MM.1S (cell line): ENCODE measurements at regions not wholly inside any gene's neighbourhood (a gene's known extent, or its start where the extent isn't known, plus 50 kb on each side); places are given as distances from the start of the nearest gene placed in this dataset.

ENCODE experiments used
- DNase-seq: peaks from one replicate; pipeline ENCODE4 v3.0.0-alpha.2; 2015
- H2AFZ ChIP-seq: fragments of 300-600 bp; sonication (generic); 2 replicates; pipeline ENCODE4 v1.6.0; 2016; ENCODE audit warnings: antibody characterized with exemption, low read length
- H3F3A ChIP-seq: fragments of 300-600 bp; sonication (generic); 2 replicates; pipeline ENCODE4 v1.6.1; 2016; ENCODE audit warnings: mild to moderate bottlenecking, antibody characterized with exemption, low read length, moderate library complexity, mixed read lengths; ENCODE audit not compliant: insufficient read depth
- H3K27ac ChIP-seq: fragments of 300-600 bp; sonication (generic); 2 replicates; pipeline ENCODE4 v1.5.1; 2016; ENCODE audit warnings: mild to moderate bottlenecking, low read length
- H3K27me3 ChIP-seq: fragments of 300-600 bp; sonication (generic); replicated peaks from 2 replicates; pipeline ENCODE4 v1.6.0; 2016; ENCODE audit warnings: low read length; ENCODE audit not compliant: insufficient read depth
- H3K36me3 ChIP-seq: fragments of 300-600 bp; sonication (generic); replicated peaks from 2 replicates; pipeline ENCODE4 v1.6.1; 2016; ENCODE audit warnings: mild to moderate bottlenecking, low read length, mixed read lengths; ENCODE audit not compliant: insufficient read depth
- H3K4me1 ChIP-seq: fragments of 300-600 bp; sonication (generic); 2 replicates; pipeline ENCODE4 v1.6.1; 2016; ENCODE audit warnings: low read length, mixed read lengths
- H3K4me2 ChIP-seq: fragments of 300-600 bp; sonication (generic); 2 replicates; pipeline ENCODE4 v1.6.0; 2016; ENCODE audit warnings: low read depth, low read length
- H3K4me3 ChIP-seq: fragments of 300-600 bp; sonication (generic); 2 replicates; pipeline ENCODE4 v1.5.1; 2016; ENCODE audit warnings: low read length, mixed read lengths
- H3K79me2 ChIP-seq: fragments of 300-600 bp; sonication (generic); 2 replicates; pipeline ENCODE4 v1.6.1; 2016; ENCODE audit warnings: mixed run types, low read length, mixed read lengths
- H3K9ac ChIP-seq: fragments of 300-600 bp; sonication (generic); 2 replicates; pipeline ENCODE4 v1.6.1; 2016; ENCODE audit warnings: low read length, mixed read lengths
- H3K9me2 ChIP-seq: fragments of 300-600 bp; sonication (generic); replicated peaks from 2 replicates; pipeline ENCODE4 v1.6.1; 2016; ENCODE audit warnings: mild to moderate bottlenecking, low read length, mixed read lengths; ENCODE audit not compliant: insufficient read depth
- H3K9me3 ChIP-seq: fragments of 300-600 bp; sonication (generic); replicated peaks from 2 replicates; pipeline ENCODE4 v1.6.1; 2016; ENCODE audit warnings: mild to moderate bottlenecking, low read length, mixed read lengths; ENCODE audit not compliant: insufficient read depth
- H4K20me1 ChIP-seq: fragments of 300-600 bp; sonication (generic); 2 replicates; pipeline ENCODE4 v1.6.1; 2016; ENCODE audit warnings: mild to moderate bottlenecking, low read length, moderate library complexity, mixed read lengths; ENCODE audit not compliant: insufficient read depth
- EZH2 ChIP-seq: fragments of 300-600 bp; sonication (generic); optimal IDR thresholded peaks from 2 replicates; pipeline ENCODE3; 2017; ENCODE audit warnings: low read depth, mild to moderate bottlenecking, antibody characterized with exemption, low read length, mixed read lengths
- EZH2phosphoT487 ChIP-seq: fragments of 300-600 bp; sonication (generic); IDR thresholded peaks from 2 replicates; pipeline ENCODE4 v1.6.1; 2018; ENCODE audit warnings: antibody characterized with exemption, low read length
- TF ChIP-seq, protein P1 (sequence below): fragments of 300-600 bp; sonication (generic); IDR thresholded peaks from 2 replicates; pipeline ENCODE4 v1.5.1; 2016; ENCODE audit warnings: antibody characterized with exemption, low read length, mixed read lengths

DNA sequence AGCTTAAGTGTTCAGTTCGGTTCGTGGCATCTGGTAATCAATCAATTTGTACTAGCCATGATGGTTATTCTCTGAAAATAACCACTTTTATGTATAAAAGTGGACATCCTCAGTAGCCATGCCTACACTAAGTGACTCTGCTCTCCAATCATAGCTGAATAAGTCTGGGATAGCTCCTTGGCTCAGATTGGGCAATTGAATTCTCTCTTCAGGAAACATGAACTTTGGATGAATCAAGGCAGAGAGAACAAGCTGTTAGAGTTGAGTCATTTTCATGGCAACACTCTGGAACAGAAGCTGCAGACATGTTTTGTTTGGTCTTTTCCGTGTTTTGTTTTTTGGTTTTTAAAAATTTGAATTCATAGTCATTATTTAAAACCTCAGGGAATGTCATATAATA, 66.8 kb upstream of the TMEM164 start:
- Histone ChIP-seq H3K79me2 (no peaks in the 10 kb centered on the region), H3K27ac (no peak overlapping the region), H3K4me2 (no peak overlapping the region), H2AFZ (no peak overlapping the region), H3K36me3 (no peaks in the 10 kb centered on the region), H3K9me3 (no peaks in the 10 kb centered on the region), H3K27me3 (no peaks in the 10 kb centered on the region), H3K9me2 (no peaks in the 10 kb centered on the region), H3K4me1 (0 out of 2 replicates have a peak, but pooled peaks cover 4% of the 10 kb centered on the region), H3K9ac (no peak overlapping the region), H3F3A (no peaks in the 10 kb centered on the region), H4K20me1 (no peaks in the 10 kb centered on the region), H3K4me3 (no peak overlapping the region)
- TF ChIP-seq EZH2phosphoT487 (no peak), EZH2 (no peak)
- DNase-seq = no peak

DNA sequence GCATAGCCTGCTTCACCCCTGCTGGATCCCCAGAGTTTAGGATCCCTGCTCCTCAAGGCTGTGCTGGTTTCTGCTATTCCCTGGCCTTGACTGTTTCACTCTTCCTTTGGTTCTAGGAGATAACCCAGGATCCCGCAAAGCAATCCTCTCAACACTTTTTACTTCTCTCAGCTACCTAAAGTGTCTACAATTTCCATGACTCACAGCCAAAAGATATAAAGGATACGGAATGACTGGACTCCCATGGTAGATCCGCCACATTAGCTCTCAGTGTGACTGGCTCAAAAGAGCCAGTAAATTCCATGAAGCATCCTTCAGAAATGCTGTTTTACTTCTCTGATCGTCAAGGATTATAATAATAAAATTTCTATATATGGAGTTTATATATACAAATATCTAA, 66.3 kb upstream of the TMEM164 start:
- DNase-seq = no peak
- TF ChIP-seq, protein P1, sequence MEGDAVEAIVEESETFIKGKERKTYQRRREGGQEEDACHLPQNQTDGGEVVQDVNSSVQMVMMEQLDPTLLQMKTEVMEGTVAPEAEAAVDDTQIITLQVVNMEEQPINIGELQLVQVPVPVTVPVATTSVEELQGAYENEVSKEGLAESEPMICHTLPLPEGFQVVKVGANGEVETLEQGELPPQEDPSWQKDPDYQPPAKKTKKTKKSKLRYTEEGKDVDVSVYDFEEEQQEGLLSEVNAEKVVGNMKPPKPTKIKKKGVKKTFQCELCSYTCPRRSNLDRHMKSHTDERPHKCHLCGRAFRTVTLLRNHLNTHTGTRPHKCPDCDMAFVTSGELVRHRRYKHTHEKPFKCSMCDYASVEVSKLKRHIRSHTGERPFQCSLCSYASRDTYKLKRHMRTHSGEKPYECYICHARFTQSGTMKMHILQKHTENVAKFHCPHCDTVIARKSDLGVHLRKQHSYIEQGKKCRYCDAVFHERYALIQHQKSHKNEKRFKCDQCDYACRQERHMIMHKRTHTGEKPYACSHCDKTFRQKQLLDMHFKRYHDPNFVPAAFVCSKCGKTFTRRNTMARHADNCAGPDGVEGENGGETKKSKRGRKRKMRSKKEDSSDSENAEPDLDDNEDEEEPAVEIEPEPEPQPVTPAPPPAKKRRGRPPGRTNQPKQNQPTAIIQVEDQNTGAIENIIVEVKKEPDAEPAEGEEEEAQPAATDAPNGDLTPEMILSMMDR = no peak
- no peak for TF ChIP-seq EZH2
- no peak for TF ChIP-seq EZH2phosphoT487
- no peak overlapping the region for H2AFZ ChIP-seq

DNA sequence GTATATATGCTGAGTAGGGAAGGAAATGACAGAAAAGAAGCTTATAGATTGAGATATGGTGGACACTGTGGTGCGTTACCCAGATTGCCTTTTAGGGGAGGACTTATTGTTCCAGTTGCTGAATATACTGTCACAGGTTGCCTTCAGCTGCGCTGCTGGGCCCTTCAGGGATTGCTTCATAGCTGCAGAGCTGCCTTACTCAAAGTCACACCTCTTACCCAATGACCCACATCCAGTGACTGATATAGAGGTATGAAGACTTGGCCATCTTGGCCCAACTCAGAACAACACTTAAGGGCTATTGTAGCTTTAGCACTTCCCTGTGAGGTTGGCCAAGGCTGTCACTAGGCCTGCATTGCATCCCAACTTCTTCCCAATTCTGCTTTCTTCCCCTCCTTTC, 63.4 kb upstream of the TMEM164 start:
- Histone ChIP-seq H3K4me2 (no peak overlapping the region), H2AFZ (no peak overlapping the region), H3K9ac (no peak overlapping the region), H3K79me2 (no peaks in the 10 kb centered on the region), H3K9me2 (no peaks in the 10 kb centered on the region), H3K4me1 (no peaks in the 10 kb centered on the region), H3K4me3 (no peak overlapping the region), H3F3A (no peaks in the 10 kb centered on the region), H3K9me3 (no peaks in the 10 kb centered on the region), H4K20me1 (no peaks in the 10 kb centered on the region), H3K27me3 (no peaks in the 10 kb centered on the region), H3K36me3 (no peaks in the 10 kb centered on the region), H3K27ac (no peak overlapping the region)
- no peak for DNase-seq
- no peak for TF ChIP-seq EZH2phosphoT487
- TF ChIP-seq EZH2 = no peak
- TF ChIP-seq, protein P1 = no peak

More for the DNA sequence above, 66.3 kb upstream of the TMEM164 start:
- no peaks in the 10 kb centered on the region for H4K20me1 ChIP-seq
- H3K27me3 ChIP-seq = no peaks in the 10 kb centered on the region
- no peaks in the 10 kb centered on the region for H3K36me3 ChIP-seq
- no peaks in the 10 kb centered on the region for H3K79me2 ChIP-seq
- H3K9me3 ChIP-seq = no peaks in the 10 kb centered on the region
- H3K4me2 ChIP-seq = no peak overlapping the region
- H3F3A ChIP-seq = no peaks in the 10 kb centered on the region
- H3K9ac ChIP-seq = no peak overlapping the region
- H3K4me3 ChIP-seq = no peak overlapping the region
- H3K9me2 ChIP-seq = no peaks in the 10 kb centered on the region
- no peak overlapping the region for H3K27ac ChIP-seq
- 0 out of 2 replicates have a peak, but pooled peaks cover 4% of the 10 kb centered on the region for H3K4me1 ChIP-seq

DNA sequence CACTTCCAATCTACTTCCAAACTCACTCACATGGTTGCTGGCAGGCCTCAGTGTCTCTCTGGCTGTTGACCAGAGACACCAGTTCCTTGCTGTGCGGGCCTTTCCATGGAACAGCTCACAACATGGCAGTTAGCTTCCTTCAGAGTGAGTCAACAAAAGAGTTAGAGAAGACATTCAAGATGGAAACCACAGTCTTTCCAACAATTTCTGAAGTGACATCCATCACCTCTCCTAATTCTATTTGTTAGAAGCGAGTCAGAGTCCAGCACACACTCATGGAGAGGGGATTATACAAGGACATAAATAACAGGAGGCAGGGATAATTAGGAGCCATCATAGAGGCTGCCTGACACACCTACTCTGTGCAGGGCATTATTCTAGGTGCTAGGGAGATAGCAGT, 62.5 kb upstream of the TMEM164 start:
- no peaks in the 10 kb centered on the region for H4K20me1 ChIP-seq
- no peak overlapping the region for H3K9ac ChIP-seq
- no peak overlapping the region for H3K27ac ChIP-seq
- H3K36me3 ChIP-seq = no peaks in the 10 kb centered on the region
- no peaks in the 10 kb centered on the region for H3K27me3 ChIP-seq
- H3K4me3 ChIP-seq = no peak overlapping the region
- no peak overlapping the region for H2AFZ ChIP-seq
- no peaks in the 10 kb centered on the region for H3K9me2 ChIP-seq
- no peaks in the 10 kb centered on the region for H3K79me2 ChIP-seq
- no peak overlapping the region for H3K4me2 ChIP-seq
- H3K4me1 ChIP-seq = no peaks in the 10 kb centered on the region
- TF ChIP-seq EZH2 (no peak), EZH2phosphoT487 (no peak)
- TF ChIP-seq, protein P1 = no peak
- H3K9me3 ChIP-seq = no peaks in the 10 kb centered on the region
- no peaks in the 10 kb centered on the region for H3F3A ChIP-seq
- no peak for DNase-seq
